ENCODE measurements at regions not wholly inside any gene's neighbourhood (a gene's known extent, or its start where the extent isn't known, plus 50 kb on each side); places are given as distances from the start of the nearest gene placed in this dataset.

DNA sequence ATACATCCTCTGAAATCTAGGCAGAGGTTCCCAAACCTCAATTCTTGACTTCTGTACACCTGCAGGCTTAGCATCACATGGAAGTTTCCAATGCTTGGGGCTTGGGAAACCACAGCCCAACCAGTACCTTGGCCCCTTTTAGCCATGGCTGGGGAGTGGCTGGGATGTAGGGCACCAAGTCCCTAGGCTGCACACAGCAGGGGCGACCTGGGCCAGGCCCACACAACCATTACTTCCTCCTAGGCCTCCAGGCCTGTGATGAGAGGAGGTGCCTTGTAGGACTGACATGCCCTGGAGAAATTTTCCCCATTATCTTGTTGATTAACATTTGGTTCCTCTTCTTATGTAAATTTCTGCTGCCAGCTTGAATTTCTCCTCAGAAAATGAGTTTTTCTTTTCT is 1387.4 kb downstream of the FSCB start:
- no peak for ATAC-seq (ENCODE audit: low read depth)
- H3K9me1 ChIP-seq (ENCODE audit: insufficient read depth, low read length), result no peaks in the 10 kb centered on the region
- no CpG with 5 or more reads among the region's 1 CpG for WGBS, 2 experiments (ENCODE audit: extremely low coverage in 2 of 2, insufficient read length in 1 of 2)
- intact Hi-C loops (cut with micrococcal nuclease), result no loop called here
- no peak overlapping the region for H2AK9ac ChIP-seq (replicated peaks; ENCODE audit: low read depth, low read length, poor library complexity)
- in situ Hi-C loops (cut with MboI; ENCODE audit: low sequenced_read_pairs), result no loop called here
- no peak overlapping the region for H2AK5ac ChIP-seq (ENCODE audit: low read depth, low read length)
- no peak overlapping the region for H3K56ac ChIP-seq (ENCODE audit: extremely low read depth, insufficient read depth, low read length)
- H2BK5ac ChIP-seq (ENCODE audit: low read depth, low read length, poor library complexity, severe bottlenecking), result no peak overlapping the region
- H3K27ac ChIP-seq (ENCODE audit: insufficient read depth, low read length), result no peak overlapping the region
- H3K4me2 ChIP-seq (ENCODE audit: low read depth, low read length), result no peak overlapping the region
- dilution Hi-C loops (cut with HindIII; ENCODE audit: low sequenced_read_pairs, unreplicated experiment), result no loop called here
- no peaks in the 10 kb centered on the region for H4K20me1 ChIP-seq (ENCODE audit: insufficient read depth, low read length)
- no peak overlapping the region for H3K4me3 ChIP-seq (ENCODE audit: insufficient read depth, low read depth, low read length)
- no peak overlapping the region for H4K8ac ChIP-seq (ENCODE audit: low read depth in 2 of 2, low read length in 2 of 2)
- no peak overlapping the region for H2BK120ac ChIP-seq (ENCODE audit: low read depth, low read length)
- no peak overlapping the region for H4K5ac ChIP-seq (ENCODE audit: low read depth, low read length)
- H3K18ac ChIP-seq (ENCODE audit: low read depth, low read length), result no peak overlapping the region
- H3K4ac ChIP-seq (ENCODE audit: low read depth, low read length), result no peak overlapping the region
- no peak for TF ChIP-seq RFX5 (IDR thresholded peaks at IDR 0.05; ENCODE audit: low read depth, low read length)
- no peak for TF ChIP-seq POLR2A (IDR thresholded peaks at IDR 0.05; ENCODE audit: low read depth, low read length)
- TF ChIP-seq RCOR1 (IDR thresholded peaks at IDR 0.05; ENCODE audit: insufficient replicate concordance, low read length), result no peak
- no peak for TF ChIP-seq SMC3 (IDR thresholded peaks at IDR 0.05; ENCODE audit: low read depth, low read length)
- no peak for TF ChIP-seq CEBPB (IDR thresholded peaks at IDR 0.05; ENCODE audit: low read depth, low read length)
- no peak for TF ChIP-seq MXI1 (IDR thresholded peaks at IDR 0.05; ENCODE audit: borderline replicate concordance, low read depth, low read length)
- TF ChIP-seq FOS (IDR thresholded peaks at IDR 0.05; ENCODE audit: low read depth, low read length), result no peak
- no peak for TF ChIP-seq MAFK (IDR thresholded peaks at IDR 0.05; ENCODE audit: low read depth, low read length)
- TF ChIP-seq BHLHE40 (IDR thresholded peaks at IDR 0.05; ENCODE audit: low read depth, low read length), result no peak
- TF ChIP-seq NFE2L2 (IDR thresholded peaks at IDR 0.05; ENCODE audit: low read depth, low read length), result no peak
- TF ChIP-seq, protein P1, sequence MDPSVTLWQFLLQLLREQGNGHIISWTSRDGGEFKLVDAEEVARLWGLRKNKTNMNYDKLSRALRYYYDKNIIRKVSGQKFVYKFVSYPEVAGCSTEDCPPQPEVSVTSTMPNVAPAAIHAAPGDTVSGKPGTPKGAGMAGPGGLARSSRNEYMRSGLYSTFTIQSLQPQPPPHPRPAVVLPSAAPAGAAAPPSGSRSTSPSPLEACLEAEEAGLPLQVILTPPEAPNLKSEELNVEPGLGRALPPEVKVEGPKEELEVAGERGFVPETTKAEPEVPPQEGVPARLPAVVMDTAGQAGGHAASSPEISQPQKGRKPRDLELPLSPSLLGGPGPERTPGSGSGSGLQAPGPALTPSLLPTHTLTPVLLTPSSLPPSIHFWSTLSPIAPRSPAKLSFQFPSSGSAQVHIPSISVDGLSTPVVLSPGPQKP (IDR thresholded peaks at IDR 0.05; ENCODE audit: borderline replicate concordance, low read depth, low read length), result no peak
- TF ChIP-seq, protein P2, sequence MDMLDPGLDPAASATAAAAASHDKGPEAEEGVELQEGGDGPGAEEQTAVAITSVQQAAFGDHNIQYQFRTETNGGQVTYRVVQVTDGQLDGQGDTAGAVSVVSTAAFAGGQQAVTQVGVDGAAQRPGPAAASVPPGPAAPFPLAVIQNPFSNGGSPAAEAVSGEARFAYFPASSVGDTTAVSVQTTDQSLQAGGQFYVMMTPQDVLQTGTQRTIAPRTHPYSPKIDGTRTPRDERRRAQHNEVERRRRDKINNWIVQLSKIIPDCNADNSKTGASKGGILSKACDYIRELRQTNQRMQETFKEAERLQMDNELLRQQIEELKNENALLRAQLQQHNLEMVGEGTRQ (IDR thresholded peaks at IDR 0.05; ENCODE audit: low read depth, low read length), result no peak
- TF ChIP-seq RAD21 (IDR thresholded peaks at IDR 0.05; ENCODE audit: low read length), result no peak
- TF ChIP-seq, protein P3, sequence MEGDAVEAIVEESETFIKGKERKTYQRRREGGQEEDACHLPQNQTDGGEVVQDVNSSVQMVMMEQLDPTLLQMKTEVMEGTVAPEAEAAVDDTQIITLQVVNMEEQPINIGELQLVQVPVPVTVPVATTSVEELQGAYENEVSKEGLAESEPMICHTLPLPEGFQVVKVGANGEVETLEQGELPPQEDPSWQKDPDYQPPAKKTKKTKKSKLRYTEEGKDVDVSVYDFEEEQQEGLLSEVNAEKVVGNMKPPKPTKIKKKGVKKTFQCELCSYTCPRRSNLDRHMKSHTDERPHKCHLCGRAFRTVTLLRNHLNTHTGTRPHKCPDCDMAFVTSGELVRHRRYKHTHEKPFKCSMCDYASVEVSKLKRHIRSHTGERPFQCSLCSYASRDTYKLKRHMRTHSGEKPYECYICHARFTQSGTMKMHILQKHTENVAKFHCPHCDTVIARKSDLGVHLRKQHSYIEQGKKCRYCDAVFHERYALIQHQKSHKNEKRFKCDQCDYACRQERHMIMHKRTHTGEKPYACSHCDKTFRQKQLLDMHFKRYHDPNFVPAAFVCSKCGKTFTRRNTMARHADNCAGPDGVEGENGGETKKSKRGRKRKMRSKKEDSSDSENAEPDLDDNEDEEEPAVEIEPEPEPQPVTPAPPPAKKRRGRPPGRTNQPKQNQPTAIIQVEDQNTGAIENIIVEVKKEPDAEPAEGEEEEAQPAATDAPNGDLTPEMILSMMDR (conservative IDR thresholded peaks at IDR 0.05; ENCODE audit: low read depth, low read length), result no peak
- TF ChIP-seq CHD1 (IDR thresholded peaks at IDR 0.05; ENCODE audit: low read depth, low read length), result no peak
- DNase-seq, result no peak
- no peaks in the 10 kb centered on the region for H3K27me3 ChIP-seq (ENCODE audit: control insufficient read depth, insufficient read depth, low read length)
- H3K79me1 ChIP-seq (ENCODE audit: low read depth in 1 of 2, low read length in 2 of 2), result no peaks in the 10 kb centered on the region
- H2AFZ ChIP-seq (replicated peaks; ENCODE audit: low read length, poor library complexity), result no peak overlapping the region
- H3K14ac ChIP-seq (replicated peaks; ENCODE audit: low read depth, low read length), result no peak overlapping the region
- no peak overlapping the region for H3K23ac ChIP-seq (ENCODE audit: low read depth, low read length)
- no peaks in the 10 kb centered on the region for H3K4me1 ChIP-seq (ENCODE audit: control insufficient read depth, insufficient read depth, low read length)
- H4K91ac ChIP-seq (ENCODE audit: insufficient read depth, low read depth, low read length), result no peak overlapping the region
- POLR2A ChIA-PET (ENCODE audit: unreplicated experiment), result no interaction called here
- CTCF ChIA-PET, result no interaction called here
- H3K36me3 ChIP-seq (ENCODE audit: control insufficient read depth, insufficient read depth, low read length), result no peaks in the 10 kb centered on the region
- H3K9ac ChIP-seq (ENCODE audit: low read depth, low read length), result no peak overlapping the region
- no TSS peak for BruUV-seq (replicated peaks)
- no peak overlapping the region for H2BK20ac ChIP-seq (ENCODE audit: low read depth, low read length)
- 0 out of 2 replicates have a peak, but pooled peaks cover 3% of the 10 kb centered on the region for H3K9me3 ChIP-seq (ENCODE audit: control insufficient read depth, insufficient read depth, low read length)
- no peak overlapping the region for H2BK15ac ChIP-seq (ENCODE audit: low read depth, low read length)
